C4-2B (cell line): ENCODE measurements at regions not wholly inside any gene's neighbourhood (a gene's known extent, or its start where the extent isn't known, plus 50 kb on each side); places are given as distances from the start of the nearest gene placed in this dataset.

Experiments
- CTCF ChIP-seq: fragments of 450-650 bp; conservative IDR thresholded peaks from 2 replicates; pipeline ENCODE4 v1.5.1; 2017; ENCODE audit warnings: mild to moderate bottlenecking
- ZFX ChIP-seq: fragments of 450-650 bp; IDR thresholded peaks from 2 replicates; pipeline ENCODE4 v1.6.1; 2017

GRCh38 chr11:28528217-28528616, 420.0 kb downstream of the METTL15 start:
- TF ChIP-seq CTCF: no peak
- no peak for TF ChIP-seq ZFX
